ENCODE measurements at regions not wholly inside any gene's neighbourhood (a gene's known extent, or its start where the extent isn't known, plus 50 kb on each side); places are given as distances from the start of the nearest gene placed in this dataset.

DNA sequence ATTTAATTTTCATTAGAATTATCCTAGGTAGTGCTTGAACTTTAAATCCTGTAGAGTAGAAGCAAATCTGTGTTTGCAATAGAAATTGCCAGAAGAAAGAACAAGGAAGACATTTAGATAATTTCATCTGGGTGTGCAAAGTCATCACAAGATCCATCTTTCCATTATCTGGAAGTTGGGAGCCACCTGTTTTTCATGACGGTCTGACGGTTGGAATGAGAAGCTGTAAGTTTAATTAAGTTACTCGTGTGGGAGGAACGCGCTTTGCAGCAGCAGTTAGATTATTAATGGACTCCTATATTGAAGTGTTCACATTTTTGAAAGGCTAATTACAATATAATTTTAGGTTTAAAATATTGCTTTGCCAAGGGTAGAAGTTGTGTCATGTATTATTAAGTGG lies 69.9 kb upstream of the PARD3B start:
- Mint-ChIP-seq H3K4me1 (no peaks in the 10 kb centered on the region), H3K27ac (no peak overlapping the region), H3K36me3 (no peaks in the 10 kb centered on the region), H3K4me3 (no peak overlapping the region), H3K9me3 (no peaks in the 10 kb centered on the region), H3K27me3 (peaks cover 5 to 8% of the 10 kb centered on the region in 2 donors)
- Histone ChIP-seq H3K36me3 (ENCODE audit: control insufficient read depth in 2 of 2, extremely low read depth in 1 of 2, insufficient read depth in 1 of 2, low read length in 1 of 2) (no peaks in the 10 kb centered on the region), H3K9me3 (no peaks in the 10 kb centered on the region), H3K27me3 (replicated peaks in 1 of 2; ENCODE audit: control insufficient read depth in 2 of 2, extremely low read depth in 1 of 2, insufficient read depth in 2 of 2, low read length in 1 of 2) (no peaks in the 10 kb centered on the region), H3K4me1 (ENCODE audit: control insufficient read depth in 1 of 2, extremely low read depth in 1 of 2, insufficient read depth in 2 of 2, low read length in 2 of 2) (no peaks in the 10 kb centered on the region), H3K27ac (ENCODE audit: low read length) (no peak overlapping the region), H3K4me3 (ENCODE audit: control insufficient read depth in 1 of 2, extremely low read depth in 1 of 2, low read length in 1 of 2) (no peak overlapping the region)
- no CpG with 5 or more reads among the region's 5 CpGs for WGBS (ENCODE audit: insufficient coverage)
- ChIA-PET CTCF (no interaction called here), POLR2A (no interaction called here)
- DNase-seq (no peak), ATAC-seq (replicated peaks in 1 of 4) (no peak)

DNA sequence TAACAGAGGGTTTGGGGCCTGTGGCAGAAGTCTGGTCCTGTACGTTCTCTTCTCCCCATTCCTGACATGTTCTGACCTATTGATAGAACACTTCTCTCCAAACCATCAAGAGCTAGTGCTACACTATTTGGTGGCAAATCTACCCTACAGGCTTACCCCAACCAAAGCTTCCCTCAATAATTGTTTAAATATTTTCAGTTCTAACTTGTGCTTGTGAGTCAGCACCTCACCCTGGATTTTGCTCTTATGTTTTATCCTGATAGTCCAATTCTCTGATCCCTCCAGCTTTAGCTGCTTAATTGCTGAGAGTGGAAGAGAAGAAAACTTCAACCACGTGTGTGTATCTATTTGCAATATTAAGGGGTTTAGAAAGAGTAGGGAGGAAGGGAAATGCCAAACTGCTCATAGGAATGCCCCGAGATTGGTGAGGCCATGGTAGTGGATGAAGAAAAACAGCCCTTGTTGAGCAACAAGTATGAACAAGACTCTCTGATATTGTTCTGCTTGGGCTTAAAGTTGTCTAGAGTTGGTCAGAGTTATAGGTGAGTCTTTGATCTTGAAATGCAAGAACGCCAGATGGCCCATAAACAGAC lies 67.8 kb upstream of the PARD3B start:
- Histone ChIP-seq H3K36me3 (ENCODE audit: control insufficient read depth in 2 of 2, extremely low read depth in 1 of 2, insufficient read depth in 1 of 2, low read length in 1 of 2) (no peaks in the 10 kb centered on the region), H3K27me3 (replicated peaks in 1 of 2; ENCODE audit: control insufficient read depth in 2 of 2, extremely low read depth in 1 of 2, insufficient read depth in 2 of 2, low read length in 1 of 2) (no peaks in the 10 kb centered on the region), H3K27ac (ENCODE audit: low read length) (no peak overlapping the region), H3K4me3 (ENCODE audit: control insufficient read depth in 1 of 2, extremely low read depth in 1 of 2, low read length in 1 of 2) (no peak overlapping the region), H3K4me1 (ENCODE audit: control insufficient read depth in 1 of 2, extremely low read depth in 1 of 2, insufficient read depth in 2 of 2, low read length in 2 of 2) (no peaks in the 10 kb centered on the region), H3K9me3 (no peaks in the 10 kb centered on the region)
- no peaks in the 10 kb centered on the region for H3K36me3 Mint-ChIP-seq
- H3K4me3 Mint-ChIP-seq, result no peak overlapping the region
- H3K9me3 Mint-ChIP-seq, result no peaks in the 10 kb centered on the region
- DNase-seq, result no peak
- no peak for ATAC-seq (replicated peaks in 1 of 4)
- CTCF ChIA-PET, result interaction anchor here in 1 of 2 donors (0.6 kb wide), 1 partner anchor 28 kb away, joined by 3 read pairs; no protein-coding TSS in a partner anchor
- peaks cover 2 to 5% of the 10 kb centered on the region in 2 donors for H3K27me3 Mint-ChIP-seq
- no peaks in the 10 kb centered on the region for H3K4me1 Mint-ChIP-seq
- POLR2A ChIA-PET, result no interaction called here
- WGBS (ENCODE audit: insufficient coverage), result 74% methylated on average over 3 of the region's 4 CpGs
- no peak overlapping the region for H3K27ac Mint-ChIP-seq

DNA sequence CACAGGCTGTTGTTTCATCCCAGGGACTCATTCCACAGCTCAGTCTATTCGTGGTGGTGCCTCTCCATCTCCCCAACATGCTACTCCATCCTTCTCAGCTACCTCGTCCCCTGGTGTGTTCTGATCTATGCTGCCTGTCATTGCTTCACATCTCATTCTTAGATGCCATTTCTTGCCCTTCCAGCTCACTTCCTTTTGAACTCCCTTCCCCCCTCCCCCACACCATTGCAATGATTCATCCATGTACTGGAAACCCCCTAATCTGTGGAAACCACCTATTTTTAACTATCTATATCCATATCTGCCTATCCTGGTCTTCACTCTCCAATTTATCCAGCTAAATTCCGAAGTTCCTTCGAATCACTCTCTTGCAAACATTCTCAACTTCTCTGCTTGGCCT lies 65.7 kb upstream of the PARD3B start:
- no peak overlapping the region for H3K4me3 Mint-ChIP-seq
- ChIA-PET CTCF (no interaction called here), POLR2A (no interaction called here)
- no peaks in the 10 kb centered on the region for H3K4me1 Mint-ChIP-seq
- Histone ChIP-seq H3K9me3 (no peaks in the 10 kb centered on the region), H3K4me1 (ENCODE audit: control insufficient read depth in 1 of 2, extremely low read depth in 1 of 2, insufficient read depth in 2 of 2, low read length in 2 of 2) (no peaks in the 10 kb centered on the region), H3K4me3 (ENCODE audit: control insufficient read depth in 1 of 2, extremely low read depth in 1 of 2, low read length in 1 of 2) (no peak overlapping the region), H3K27ac (ENCODE audit: low read length) (no peak overlapping the region), H3K36me3 (ENCODE audit: control insufficient read depth in 2 of 2, extremely low read depth in 1 of 2, insufficient read depth in 1 of 2, low read length in 1 of 2) (no peaks in the 10 kb centered on the region), H3K27me3 (replicated peaks in 1 of 2; ENCODE audit: control insufficient read depth in 2 of 2, extremely low read depth in 1 of 2, insufficient read depth in 2 of 2, low read length in 1 of 2) (no peaks in the 10 kb centered on the region)
- no peaks in the 10 kb centered on the region for H3K9me3 Mint-ChIP-seq
- no peak overlapping the region for H3K27ac Mint-ChIP-seq
- H3K36me3 Mint-ChIP-seq, result no peaks in the 10 kb centered on the region
- DNase-seq (no peak), ATAC-seq (replicated peaks in 1 of 4) (no peak)
- peaks cover 0 to 1% of the 10 kb centered on the region in 2 donors for H3K27me3 Mint-ChIP-seq
- WGBS (ENCODE audit: insufficient coverage), result 31% methylated on average over 2 of the region's 4 CpGs

DNA sequence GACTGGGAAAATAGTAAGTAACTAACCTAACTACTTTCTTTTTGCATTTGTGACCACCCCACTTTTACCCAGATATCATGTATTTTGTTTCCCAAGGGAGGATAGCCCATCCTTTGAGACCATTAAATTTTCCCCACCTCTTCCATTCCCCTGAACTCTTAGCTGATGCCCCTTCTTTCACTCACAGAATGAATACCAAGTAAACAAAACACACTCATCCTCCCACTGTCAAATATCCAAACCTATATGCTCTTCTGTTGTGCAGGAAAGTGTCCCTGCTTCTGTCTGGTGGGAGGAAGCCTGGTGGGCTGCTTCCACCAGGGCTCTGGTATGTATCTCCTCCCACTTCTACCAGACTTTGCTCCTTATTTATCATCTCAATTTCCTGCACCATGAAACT lies 64.6 kb upstream of the PARD3B start:
- Histone ChIP-seq H3K27me3 (replicated peaks in 1 of 2; ENCODE audit: control insufficient read depth in 2 of 2, extremely low read depth in 1 of 2, insufficient read depth in 2 of 2, low read length in 1 of 2) (no peaks in the 10 kb centered on the region), H3K27ac (ENCODE audit: low read length) (no peak overlapping the region), H3K4me3 (ENCODE audit: control insufficient read depth in 1 of 2, extremely low read depth in 1 of 2, low read length in 1 of 2) (no peak overlapping the region), H3K9me3 (no peaks in the 10 kb centered on the region), H3K4me1 (ENCODE audit: control insufficient read depth in 1 of 2, extremely low read depth in 1 of 2, insufficient read depth in 2 of 2, low read length in 2 of 2) (no peaks in the 10 kb centered on the region), H3K36me3 (ENCODE audit: control insufficient read depth in 2 of 2, extremely low read depth in 1 of 2, insufficient read depth in 1 of 2, low read length in 1 of 2) (no peaks in the 10 kb centered on the region)
- Mint-ChIP-seq H3K36me3 (no peaks in the 10 kb centered on the region), H3K27ac (no peak overlapping the region), H3K9me3 (no peaks in the 10 kb centered on the region), H3K4me3 (no peak overlapping the region), H3K27me3 (no peaks in the 10 kb centered on the region), H3K4me1 (no peaks in the 10 kb centered on the region)
- ATAC-seq (replicated peaks in 1 of 4) (no peak), DNase-seq (no peak)
- POLR2A ChIA-PET, result no interaction called here
- CTCF ChIA-PET, result no interaction called here

DNA sequence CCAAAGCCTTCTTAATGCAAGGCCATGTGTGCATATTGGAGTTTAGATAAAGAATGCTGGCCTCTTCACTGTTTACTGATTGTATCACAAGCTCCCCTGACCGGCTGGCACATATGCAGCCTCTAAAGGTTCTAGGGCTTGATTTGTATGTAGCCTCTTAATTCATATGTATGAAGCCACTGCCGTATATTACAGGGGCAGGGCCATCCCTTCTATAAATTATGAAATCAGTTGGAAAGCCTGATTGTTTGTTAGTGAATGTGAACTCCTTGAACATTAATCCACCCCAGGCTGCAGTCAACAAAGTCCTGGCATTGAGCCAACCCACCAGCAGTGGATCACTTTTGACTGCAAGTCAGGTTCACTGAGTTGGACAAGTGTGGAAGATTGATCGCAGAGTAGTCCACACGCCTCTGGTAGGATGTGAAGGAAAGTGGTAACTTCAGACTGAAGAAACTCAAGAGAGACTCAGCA lies 61.6 kb upstream of the PARD3B start:
- Histone ChIP-seq H3K27ac (ENCODE audit: low read length) (no peak overlapping the region), H3K36me3 (ENCODE audit: control insufficient read depth in 2 of 2, extremely low read depth in 1 of 2, insufficient read depth in 1 of 2, low read length in 1 of 2) (no peaks in the 10 kb centered on the region), H3K9me3 (no peaks in the 10 kb centered on the region), H3K27me3 (replicated peaks in 1 of 2; ENCODE audit: control insufficient read depth in 2 of 2, extremely low read depth in 1 of 2, insufficient read depth in 2 of 2, low read length in 1 of 2) (no peaks in the 10 kb centered on the region), H3K4me3 (ENCODE audit: control insufficient read depth in 1 of 2, extremely low read depth in 1 of 2, low read length in 1 of 2) (no peak overlapping the region), H3K4me1 (ENCODE audit: control insufficient read depth in 1 of 2, extremely low read depth in 1 of 2, insufficient read depth in 2 of 2, low read length in 2 of 2) (no peaks in the 10 kb centered on the region)
- DNase-seq, result no peak
- Mint-ChIP-seq H3K36me3 (no peaks in the 10 kb centered on the region), H3K9me3 (no peaks in the 10 kb centered on the region), H3K4me3 (no peak overlapping the region), H3K27me3 (no peaks in the 10 kb centered on the region), H3K27ac (no peak overlapping the region), H3K4me1 (no peaks in the 10 kb centered on the region)
- WGBS (ENCODE audit: insufficient coverage), result 22% methylated on average over 2 of the region's 4 CpGs
- ChIA-PET POLR2A (no interaction called here), CTCF (no interaction called here)
- ATAC-seq (replicated peaks in 1 of 4), result no peak

DNA sequence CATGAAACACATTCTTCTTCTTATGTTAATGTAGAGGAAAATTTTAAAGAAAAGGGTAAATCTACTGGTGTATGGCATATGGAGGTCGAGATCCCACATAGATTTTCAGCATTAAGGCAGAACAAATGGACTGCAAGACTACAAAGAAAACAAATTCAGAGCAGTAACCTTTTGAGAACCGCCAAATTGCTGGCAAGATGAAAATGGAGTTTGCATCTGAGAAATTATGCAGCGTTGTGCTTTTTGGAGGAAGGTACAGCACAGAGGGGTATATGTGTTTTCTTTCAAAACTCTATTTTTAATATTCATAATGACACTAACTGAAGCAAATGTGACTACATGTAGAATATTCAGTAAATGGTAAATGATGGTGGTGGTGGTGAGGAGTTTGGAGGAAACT lies 59.0 kb upstream of the PARD3B start:
- Histone ChIP-seq H3K27me3 (replicated peaks in 1 of 2; ENCODE audit: control insufficient read depth in 2 of 2, extremely low read depth in 1 of 2, insufficient read depth in 2 of 2, low read length in 1 of 2) (no peaks in the 10 kb centered on the region), H3K27ac (ENCODE audit: low read length) (no peak overlapping the region), H3K4me3 (ENCODE audit: control insufficient read depth in 1 of 2, extremely low read depth in 1 of 2, low read length in 1 of 2) (no peak overlapping the region), H3K9me3 (no peaks in the 10 kb centered on the region), H3K36me3 (ENCODE audit: control insufficient read depth in 2 of 2, extremely low read depth in 1 of 2, insufficient read depth in 1 of 2, low read length in 1 of 2) (no peaks in the 10 kb centered on the region), H3K4me1 (ENCODE audit: control insufficient read depth in 1 of 2, extremely low read depth in 1 of 2, insufficient read depth in 2 of 2, low read length in 2 of 2) (no peaks in the 10 kb centered on the region)
- 40% methylated on average over 1 of the region's 3 CpGs for WGBS (ENCODE audit: insufficient coverage)
- Mint-ChIP-seq H3K27ac (no peak overlapping the region), H3K4me1 (no peaks in the 10 kb centered on the region), H3K9me3 (no peaks in the 10 kb centered on the region), H3K36me3 (no peaks in the 10 kb centered on the region), H3K27me3 (peaks cover 0 to 4% of the 10 kb centered on the region in 2 donors), H3K4me3 (no peak overlapping the region)
- ChIA-PET POLR2A (no interaction called here), CTCF (no interaction called here)
- ATAC-seq (replicated peaks in 1 of 4) (no peak), DNase-seq (no peak)

DNA sequence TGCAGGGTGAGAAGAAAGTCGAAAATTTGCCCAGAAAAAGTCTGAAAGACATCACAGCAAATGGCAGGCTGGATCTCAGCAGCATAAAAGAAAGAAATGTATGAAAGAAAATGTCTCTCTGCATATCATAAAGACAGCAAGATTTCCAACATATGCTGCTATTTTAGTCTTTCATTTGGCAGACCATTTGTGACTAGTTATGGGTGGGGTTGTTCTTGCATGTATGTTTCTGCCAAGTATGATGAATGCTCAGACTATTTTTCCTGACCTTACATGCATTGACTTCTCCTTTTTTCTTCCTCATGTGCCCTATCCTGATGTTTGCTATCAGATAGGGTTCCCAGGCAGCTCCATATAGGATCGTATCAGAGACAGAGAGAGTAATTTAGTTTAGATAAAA lies 58.5 kb upstream of the PARD3B start:
- Histone ChIP-seq H3K9me3 (no peaks in the 10 kb centered on the region), H3K27ac (ENCODE audit: low read length) (no peak overlapping the region), H3K4me3 (ENCODE audit: control insufficient read depth in 1 of 2, extremely low read depth in 1 of 2, low read length in 1 of 2) (no peak overlapping the region), H3K27me3 (replicated peaks in 1 of 2; ENCODE audit: control insufficient read depth in 2 of 2, extremely low read depth in 1 of 2, insufficient read depth in 2 of 2, low read length in 1 of 2) (no peaks in the 10 kb centered on the region), H3K4me1 (ENCODE audit: control insufficient read depth in 1 of 2, extremely low read depth in 1 of 2, insufficient read depth in 2 of 2, low read length in 2 of 2) (no peaks in the 10 kb centered on the region), H3K36me3 (ENCODE audit: control insufficient read depth in 2 of 2, extremely low read depth in 1 of 2, insufficient read depth in 1 of 2, low read length in 1 of 2) (no peaks in the 10 kb centered on the region)
- H3K9me3 Mint-ChIP-seq, result no peaks in the 10 kb centered on the region
- DNase-seq (no peak), ATAC-seq (replicated peaks in 1 of 4) (no peak)
- no peak overlapping the region for H3K4me3 Mint-ChIP-seq
- no peaks in the 10 kb centered on the region for H3K36me3 Mint-ChIP-seq
- CTCF ChIA-PET, result no interaction called here
- peaks cover 0 to 4% of the 10 kb centered on the region in 2 donors for H3K27me3 Mint-ChIP-seq
- WGBS (ENCODE audit: insufficient coverage), result no CpG with 5 or more reads among the region's 2 CpGs
- no peak overlapping the region for H3K27ac Mint-ChIP-seq
- no peaks in the 10 kb centered on the region for H3K4me1 Mint-ChIP-seq
- POLR2A ChIA-PET, result no interaction called here

Data from T-cell (primary cell).